Endothelial cell of umbilical vein (primary cell): ENCODE measurements at regions not wholly inside any gene's neighbourhood (a gene's known extent, or its start where the extent isn't known, plus 50 kb on each side); places are given as distances from the start of the nearest gene placed in this dataset.
"Not testable (repeated sequence)": the region's sequence is repeated elsewhere in the genome, so short reads cannot be mapped to it uniquely, and the experiment has no call there.

Experiments used
- BruUV-seq: library from RNA; stranded (reverse); fragments of 400-500 nt; replicated peaks from 2 replicates; lab custom pipeline; 2021; lab: Mats Ljungman, UMichigan
- CTCF ChIA-PET: fragments of 300-600, 350-600 bp; sonication (Branson Sonifier 250); formaldehyde crosslinking; loops from one replicate; lab custom pipeline; 2021; ENCODE audit warnings: antibody characterized with exemption, inconsistent platforms; lab: Charles Lee
- POLR2A ChIA-PET: fragments of 300-600, 350-600 bp; sonication (Branson Sonifier 250); formaldehyde crosslinking; loops from one replicate; lab custom pipeline; 2021; ENCODE audit warnings: antibody characterized with exemption, inconsistent platforms; lab: Charles Lee
- DNase-seq: peaks from one replicate; pipeline ENCODE4 v3.0.0-alpha.2; 2011; ENCODE audit warnings: low read depth, low spot score
- FAIRE-seq: peaks from 2 replicates; lab custom pipeline; 2011; peaks lifted over from hg19 to GRCh38; lab: Jason Lieb, UNC
- H2AFZ ChIP-seq: 2 replicates; pipeline ENCODE4 v1.6.0; 2012; ENCODE audit warnings: low read depth, low read length, control low read depth, inconsistent platforms
- H3K27ac ChIP-seq: 2 replicates; pipeline ENCODE4 v1.5.1; 2011; ENCODE audit warnings: low read depth, mild to moderate bottlenecking, control low read depth, low read length, moderate library complexity; ENCODE audit not compliant: insufficient read depth
- H3K27me3 ChIP-seq, 2 experiments: 2 replicates each; pipeline versions ENCODE4 v1.6.0 to v1.6.1; 2011; ENCODE audit warnings: low read length in 2 of 2, mixed read lengths in 1 of 2; ENCODE audit not compliant: control insufficient read depth in 2 of 2, insufficient read depth in 2 of 2
- H3K36me3 ChIP-seq, 2 experiments: 2 replicates in 1 of 2; 3 replicates in 1 of 2; pipeline ENCODE4 v1.5.1; 2011; ENCODE audit warnings: low read length in 2 of 2, mild to moderate bottlenecking in 1 of 2, moderate library complexity in 1 of 2; ENCODE audit not compliant: control insufficient read depth in 2 of 2, insufficient read depth in 2 of 2; ENCODE audit errors: extremely low read depth in 1 of 2
- H3K4me1 ChIP-seq: 3 replicates; pipeline ENCODE4 v1.5.1; 2011; ENCODE audit warnings: mild to moderate bottlenecking, low read length; ENCODE audit not compliant: control insufficient read depth, insufficient read depth; ENCODE audit errors: extremely low read depth
- H3K4me2 ChIP-seq: 2 replicates; pipeline ENCODE4 v1.6.1; 2011; ENCODE audit warnings: low read length, control low read depth, mixed read lengths; ENCODE audit not compliant: insufficient read depth
- H3K4me3 ChIP-seq, 3 experiments: fragments of 200-600 bp in 1 of 3; sonication (generic), shearing (Covaris generic) in 1 of 3; replicated peaks in 1 of 3; 2 replicates each; pipeline ENCODE4 v1.5.1; 2011 to 2016; ENCODE audit warnings: control low read depth in 3 of 3, low read length in 3 of 3, mild to moderate bottlenecking in 2 of 3, inconsistent platforms in 1 of 3, low read depth in 1 of 3, moderate library complexity in 1 of 3; ENCODE audit not compliant: insufficient read depth in 1 of 3
- H3K79me2 ChIP-seq: 2 replicates; pipeline ENCODE4 v1.6.0; 2012; ENCODE audit warnings: low read length, inconsistent platforms; ENCODE audit not compliant: control insufficient read depth, insufficient read depth
- H3K9ac ChIP-seq: replicated peaks from 2 replicates; pipeline ENCODE3; 2011; ENCODE audit warnings: low read length, control low read depth; ENCODE audit not compliant: insufficient read depth; ENCODE audit errors: extremely low read depth
- H3K9me1 ChIP-seq: replicated peaks from 3 replicates; pipeline ENCODE4 v1.6.0; 2011; ENCODE audit warnings: mild to moderate bottlenecking, low read length; ENCODE audit not compliant: control insufficient read depth, insufficient read depth; ENCODE audit errors: extremely low read depth
- H3K9me3 ChIP-seq: replicated peaks from 2 replicates; pipeline ENCODE4 v1.5.1; 2012; ENCODE audit warnings: low read length, inconsistent platforms; ENCODE audit not compliant: control insufficient read depth, insufficient read depth
- H4K20me1 ChIP-seq: replicated peaks from 2 replicates; pipeline ENCODE3; 2011; ENCODE audit warnings: mild to moderate bottlenecking, low read length; ENCODE audit not compliant: control insufficient read depth, insufficient read depth; ENCODE audit errors: extremely low read depth
- FOS ChIP-seq: IDR thresholded peaks from 2 replicates; pipeline ENCODE4 v1.6.1; 2011; ENCODE audit warnings: mild to moderate bottlenecking, low read length, moderate library complexity, borderline replicate concordance; ENCODE audit not compliant: insufficient read depth
- dilution Hi-C: fragments of 300-500 bp; cut with MboI; formaldehyde crosslinking; loops from one replicate; pipeline ENCODE4 v1.15.0; 2019; ENCODE audit warnings: low sequenced_read_pairs; ENCODE audit not compliant: extremely low pct_ligation_motif_present
- intact Hi-C: fragments of 100-400 bp; cut with micrococcal nuclease; formaldehyde crosslinking; loops from one replicate; pipeline ENCODE4 v1.10.0; 2022
- TF ChIP-seq, protein P1 (sequence below): IDR thresholded peaks from 2 replicates; pipeline ENCODE4 v1.6.1; 2011; ENCODE audit not compliant: insufficient read depth, insufficient read length

DNA sequence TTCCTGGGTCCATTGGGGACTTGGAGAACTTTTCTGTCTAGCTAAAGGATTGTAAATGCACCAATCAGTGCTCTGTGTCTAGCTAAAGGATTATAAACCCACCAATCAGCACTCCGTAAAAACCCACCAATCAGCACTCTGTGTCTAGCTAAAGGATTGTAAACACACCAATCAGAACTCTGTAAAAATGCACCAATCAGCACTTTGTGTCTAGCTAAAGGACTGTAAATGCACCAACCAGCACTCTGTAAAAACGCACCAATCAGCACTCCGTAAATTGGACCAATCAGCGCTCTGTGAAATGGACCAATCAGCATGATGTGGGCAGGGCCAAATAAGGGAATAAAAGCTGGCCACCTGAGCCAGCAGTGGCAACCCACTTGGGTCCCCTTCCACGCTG lies 522.4 kb upstream of the LINC00305 start:
- H3K4me3 ChIP-seq, intact Hi-C loops, H3K9me1 ChIP-seq, POLR2A ChIA-PET, H3K4me2 ChIP-seq, H3K27ac ChIP-seq, BruUV-seq, H2AFZ ChIP-seq, H3K4me1 ChIP-seq, H3K9me3 ChIP-seq, DNase-seq, FAIRE-seq, H4K20me1 ChIP-seq, H3K9ac ChIP-seq, H3K79me2 ChIP-seq, CTCF ChIA-PET, dilution Hi-C loops, H3K36me3 ChIP-seq, H3K27me3 ChIP-seq: not testable (repeated sequence)

DNA sequence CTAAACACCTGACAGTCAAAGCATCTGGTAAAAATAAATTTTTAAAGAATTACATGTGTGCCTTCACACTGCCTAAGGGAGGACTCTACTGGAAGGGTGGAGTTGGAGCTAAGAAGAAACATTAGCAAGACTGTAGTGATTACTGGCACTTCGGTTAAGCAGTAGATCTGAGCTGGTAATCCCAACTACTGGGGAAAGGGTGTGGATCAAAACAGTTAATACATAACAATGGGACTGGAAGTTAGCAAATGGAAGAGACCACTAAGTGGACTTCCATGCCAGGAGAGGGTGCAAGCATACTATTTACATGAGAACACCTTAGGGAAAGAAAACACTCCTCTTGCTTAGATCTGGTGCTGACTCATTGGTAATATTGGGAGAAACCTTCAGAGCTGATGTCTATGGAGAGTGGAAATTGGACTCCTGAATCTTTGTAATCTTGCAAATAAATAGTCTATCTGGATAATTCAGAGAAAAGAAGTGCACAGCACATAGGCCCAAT lies 519.6 kb upstream of the LINC00305 start:
- DNase-seq, result no peak
- POLR2A ChIA-PET, result no interaction called here
- Histone ChIP-seq H3K27me3 (no peaks in the 10 kb centered on the region), H3K9me3 (peaks cover 2% of the 10 kb centered on the region), H3K79me2 (no peaks in the 10 kb centered on the region), H3K4me2 (no peak overlapping the region), H3K9me1 (no peaks in the 10 kb centered on the region), H3K27ac (no peak overlapping the region), H3K9ac (no peak overlapping the region), H3K4me3 (no peak overlapping the region), H2AFZ (no peak overlapping the region), H3K4me1 (no peaks in the 10 kb centered on the region), H4K20me1 (no peaks in the 10 kb centered on the region), H3K36me3 (no peaks in the 10 kb centered on the region)
- dilution Hi-C loops, result no loop called here
- BruUV-seq, result no TSS peak
- intact Hi-C loops, result no loop called here
- CTCF ChIA-PET, result no interaction called here
- FAIRE-seq, result no peak
- TF ChIP-seq, protein P1, sequence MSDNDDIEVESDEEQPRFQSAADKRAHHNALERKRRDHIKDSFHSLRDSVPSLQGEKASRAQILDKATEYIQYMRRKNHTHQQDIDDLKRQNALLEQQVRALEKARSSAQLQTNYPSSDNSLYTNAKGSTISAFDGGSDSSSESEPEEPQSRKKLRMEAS, result no peak
- no peak for TF ChIP-seq FOS
